Neural progenitor cell (in vitro differentiated cells): ENCODE measurements at regions not wholly inside any gene's neighbourhood (a gene's known extent, or its start where the extent isn't known, plus 50 kb on each side); places are given as distances from the start of the nearest gene placed in this dataset.

Source experiments
- CTCF ChIP-seq: fragments of 200-600 bp; sonication (generic); IDR thresholded peaks from 2 replicates; pipeline ENCODE4 v1.5.1; 2017; ENCODE audit warnings: antibody characterized with exemption, mild to moderate bottlenecking
- EZH2 ChIP-seq: fragments of 200-600 bp; sonication (generic); IDR thresholded peaks from 2 replicates; pipeline ENCODE4 v1.6.1; 2017; ENCODE audit warnings: antibody characterized with exemption, mild to moderate bottlenecking, moderate library complexity
- EZH2phosphoT487 ChIP-seq: fragments of 200-600 bp; sonication (generic); IDR thresholded peaks from 2 replicates; pipeline ENCODE4 v1.6.1; 2017; ENCODE audit warnings: antibody characterized with exemption

- TF ChIP-seq CTCF (no peak), EZH2phosphoT487 (no peak), EZH2 (no peak)
These were observed 310.5 kb upstream of the PRR16 start for GRCh38 chr5:120153551-120153950.
